ENCODE measurements at regions not wholly inside any gene's neighbourhood (a gene's known extent, or its start where the extent isn't known, plus 50 kb on each side); places are given as distances from the start of the nearest gene placed in this dataset.

DNA sequence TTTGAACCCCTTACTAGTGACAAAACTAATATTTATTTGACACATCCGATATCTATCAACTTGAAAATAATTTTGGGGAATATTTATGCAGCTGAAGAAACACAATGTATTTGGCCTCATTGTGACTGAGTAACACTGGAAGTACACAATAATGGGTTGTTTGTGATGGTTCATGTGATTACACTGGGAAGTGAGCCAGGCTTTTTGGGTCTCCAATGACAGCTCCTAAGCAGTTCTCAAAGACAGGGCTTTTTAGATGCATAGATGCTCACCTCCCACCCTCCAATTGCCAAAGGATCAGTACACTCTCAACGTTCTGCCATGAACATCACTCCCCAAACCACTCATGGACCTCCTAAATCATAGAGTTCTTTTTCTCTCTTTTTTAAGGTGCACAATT, 170.0 kb downstream of the SLC24A2 start:
- TF ChIP-seq, protein P1, sequence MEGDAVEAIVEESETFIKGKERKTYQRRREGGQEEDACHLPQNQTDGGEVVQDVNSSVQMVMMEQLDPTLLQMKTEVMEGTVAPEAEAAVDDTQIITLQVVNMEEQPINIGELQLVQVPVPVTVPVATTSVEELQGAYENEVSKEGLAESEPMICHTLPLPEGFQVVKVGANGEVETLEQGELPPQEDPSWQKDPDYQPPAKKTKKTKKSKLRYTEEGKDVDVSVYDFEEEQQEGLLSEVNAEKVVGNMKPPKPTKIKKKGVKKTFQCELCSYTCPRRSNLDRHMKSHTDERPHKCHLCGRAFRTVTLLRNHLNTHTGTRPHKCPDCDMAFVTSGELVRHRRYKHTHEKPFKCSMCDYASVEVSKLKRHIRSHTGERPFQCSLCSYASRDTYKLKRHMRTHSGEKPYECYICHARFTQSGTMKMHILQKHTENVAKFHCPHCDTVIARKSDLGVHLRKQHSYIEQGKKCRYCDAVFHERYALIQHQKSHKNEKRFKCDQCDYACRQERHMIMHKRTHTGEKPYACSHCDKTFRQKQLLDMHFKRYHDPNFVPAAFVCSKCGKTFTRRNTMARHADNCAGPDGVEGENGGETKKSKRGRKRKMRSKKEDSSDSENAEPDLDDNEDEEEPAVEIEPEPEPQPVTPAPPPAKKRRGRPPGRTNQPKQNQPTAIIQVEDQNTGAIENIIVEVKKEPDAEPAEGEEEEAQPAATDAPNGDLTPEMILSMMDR (conservative IDR thresholded peaks at IDR 0.05) = no peak
- TF ChIP-seq EZH2 (IDR thresholded peaks at IDR 0.05; ENCODE audit: low read depth) = no peak

All from PC-9 (cell line).